ENCODE measurements at regions not wholly inside any gene's neighbourhood (a gene's known extent, or its start where the extent isn't known, plus 50 kb on each side); places are given as distances from the start of the nearest gene placed in this dataset.

- TF ChIP-seq CTCF (IDR thresholded peaks at IDR 0.05; ENCODE audit: poor library complexity, severe bottlenecking) (no peak), RAD21 (conservative IDR thresholded peaks at IDR 0.05) (no peak), POLR2AphosphoS5 (IDR thresholded peaks at IDR 0.05) (no peak), TAF1 (IDR thresholded peaks at IDR 0.05; ENCODE audit: low read depth) (no peak)
These were observed 270.4 kb upstream of the JARID2 start for GRCh38 chr6:14975471-14975817.
